ENCODE measurements at regions not wholly inside any gene's neighbourhood (a gene's known extent, or its start where the extent isn't known, plus 50 kb on each side); places are given as distances from the start of the nearest gene placed in this dataset.

- peaks cover 10% of the 10 kb centered on the region for H3K27me3 ChIP-seq (ENCODE audit: low read depth, low read length)
- no peaks in the 10 kb centered on the region for H4K20me1 ChIP-seq (ENCODE audit: insufficient read depth, low read length)
- no peak for TF ChIP-seq EZH2phosphoT487 (IDR thresholded peaks at IDR 0.05; ENCODE audit: low read depth)
- TF ChIP-seq CTCF (IDR thresholded peaks at IDR 0.05; ENCODE audit: low read depth, low read length) = no peak
- H3K9me3 ChIP-seq (ENCODE audit: insufficient read depth, low read length) = no peaks in the 10 kb centered on the region
- no peak overlapping the region for H3K9ac ChIP-seq (ENCODE audit: low read length)
- no peak overlapping the region for H3K4me2 ChIP-seq (ENCODE audit: low read length)
- H2AFZ ChIP-seq (ENCODE audit: low read depth, low read length) = no peak overlapping the region
- H3K27ac ChIP-seq (ENCODE audit: low read length) = no peak overlapping the region
- no peaks in the 10 kb centered on the region for H3K79me2 ChIP-seq (ENCODE audit: low read length)
- H3K36me3 ChIP-seq (replicated peaks; ENCODE audit: low read depth, low read length) = no peaks in the 10 kb centered on the region
- H3K4me1 ChIP-seq (ENCODE audit: low read length) = no peaks in the 10 kb centered on the region
- no peak overlapping the region for H3K4me3 ChIP-seq (ENCODE audit: low read length)
These were observed 157.7 kb downstream of the CCNG2 start for GRCh38 chr4:77314697-77315096.

- Histone ChIP-seq H3K4me2 (ENCODE audit: low read length) (no peak overlapping the region), H2AFZ (ENCODE audit: low read depth, low read length) (no peak overlapping the region), H3K4me3 (ENCODE audit: low read length) (no peak overlapping the region), H3K27ac (ENCODE audit: low read length) (no peak overlapping the region), H3K4me1 (ENCODE audit: low read length) (no peaks in the 10 kb centered on the region), H3K9ac (ENCODE audit: low read length) (no peak overlapping the region), H3K79me2 (ENCODE audit: low read length) (no peaks in the 10 kb centered on the region), H3K9me3 (ENCODE audit: insufficient read depth, low read length) (peaks cover 11% of the 10 kb centered on the region; the same call in 1 of the 2 replicates), H3K36me3 (replicated peaks; ENCODE audit: low read depth, low read length) (no peaks in the 10 kb centered on the region), H4K20me1 (ENCODE audit: insufficient read depth, low read length) (no peaks in the 10 kb centered on the region), H3K27me3 (ENCODE audit: low read depth, low read length) (no peaks in the 10 kb centered on the region)
- no peak for TF ChIP-seq EZH2phosphoT487 (IDR thresholded peaks at IDR 0.05; ENCODE audit: low read depth)
These were observed 170.1 kb downstream of the CCNG2 start for GRCh38 chr4:77327151-77327550.

GRCh38 chr4:77332696-77333270 lies 175.8 kb downstream of the CCNG2 start:
- no peaks in the 10 kb centered on the region for H4K20me1 ChIP-seq (ENCODE audit: insufficient read depth, low read length)
- H3K4me2 ChIP-seq (ENCODE audit: low read length) = no peak overlapping the region
- no peaks in the 10 kb centered on the region for H3K79me2 ChIP-seq (ENCODE audit: low read length)
- no peak overlapping the region for H3K27ac ChIP-seq (ENCODE audit: low read length)
- no peaks in the 10 kb centered on the region for H3K27me3 ChIP-seq (ENCODE audit: low read depth, low read length)
- H3K36me3 ChIP-seq (replicated peaks; ENCODE audit: low read depth, low read length) = no peaks in the 10 kb centered on the region
- H3K4me3 ChIP-seq (ENCODE audit: low read length) = no peak overlapping the region
- H3K9me3 ChIP-seq (ENCODE audit: insufficient read depth, low read length) = peaks cover 26% of the 10 kb centered on the region
- H3K9ac ChIP-seq (ENCODE audit: low read length) = no peak overlapping the region
- no peak overlapping the region for H2AFZ ChIP-seq (ENCODE audit: low read depth, low read length)
- no peaks in the 10 kb centered on the region for H3K4me1 ChIP-seq (ENCODE audit: low read length)
- TF ChIP-seq CTCF (IDR thresholded peaks at IDR 0.05; ENCODE audit: low read depth, low read length) (no peak), EZH2phosphoT487 (IDR thresholded peaks at IDR 0.05; ENCODE audit: low read depth) (no peak)

GRCh38 chr4:77336411-77337142 lies 179.6 kb downstream of the CCNG2 start:
- Histone ChIP-seq H3K27me3 (ENCODE audit: low read depth, low read length) (no peaks in the 10 kb centered on the region), H3K9me3 (ENCODE audit: insufficient read depth, low read length) (peaks cover 21% of the 10 kb centered on the region), H3K4me1 (ENCODE audit: low read length) (no peaks in the 10 kb centered on the region), H3K9ac (ENCODE audit: low read length) (no peak overlapping the region), H3K79me2 (ENCODE audit: low read length) (no peaks in the 10 kb centered on the region), H3K4me3 (ENCODE audit: low read length) (no peak overlapping the region), H3K27ac (ENCODE audit: low read length) (no peak overlapping the region), H3K36me3 (replicated peaks; ENCODE audit: low read depth, low read length) (no peaks in the 10 kb centered on the region), H4K20me1 (ENCODE audit: insufficient read depth, low read length) (no peaks in the 10 kb centered on the region), H2AFZ (ENCODE audit: low read depth, low read length) (no peak overlapping the region), H3K4me2 (ENCODE audit: low read length) (no peak overlapping the region)
- TF ChIP-seq EZH2phosphoT487 (IDR thresholded peaks at IDR 0.05; ENCODE audit: low read depth) (no peak), CTCF (IDR thresholded peaks at IDR 0.05; ENCODE audit: low read depth, low read length) (no peak)
